Neural cell (in vitro differentiated cells): ENCODE measurements at regions not wholly inside any gene's neighbourhood (a gene's known extent, or its start where the extent isn't known, plus 50 kb on each side); places are given as distances from the start of the nearest gene placed in this dataset.

Source experiments
- H2AFZ ChIP-seq: fragments of 200-600, 300-800 bp; sonication (generic), shearing (Covaris generic); 2 replicates; pipeline ENCODE4 v1.6.0; 2014; ENCODE audit warnings: low read depth, mild to moderate bottlenecking, antibody characterized with exemption, low read length, moderate library complexity
- H3F3A ChIP-seq: fragments of 200-600 bp; shearing (Covaris generic); 2 replicates; pipeline ENCODE4 v1.6.1; 2016; ENCODE audit warnings: mild to moderate bottlenecking, moderate library complexity, mixed read lengths, antibody characterized with exemption, low read length; ENCODE audit not compliant: insufficient read depth, poor library complexity, severe bottlenecking
- H3K27ac ChIP-seq: fragments of 200-600, 300-800 bp; sonication (generic), shearing (Covaris generic); 2 replicates; pipeline ENCODE4 v1.5.1; 2014; ENCODE audit warnings: mild to moderate bottlenecking, low read length, moderate library complexity
- H3K27me3 ChIP-seq: fragments of 300-800, 200-600 bp; sonication (generic), shearing (Covaris generic); 2 replicates; pipeline ENCODE4 v1.6.0; 2014; ENCODE audit warnings: mild to moderate bottlenecking, low read depth, low read length, moderate library complexity; ENCODE audit not compliant: insufficient read depth
- H3K36me3 ChIP-seq: fragments of 300-800, 200-600 bp; sonication (generic), shearing (Covaris generic); 2 replicates; pipeline ENCODE4 v1.5.1; 2014; ENCODE audit warnings: mild to moderate bottlenecking, antibody characterized with exemption, low read length, moderate library complexity; ENCODE audit not compliant: insufficient read depth
- H3K4me2 ChIP-seq: fragments of 300-800, 200-600 bp; sonication (generic), shearing (Covaris generic); 2 replicates; pipeline ENCODE4 v1.6.0; 2014; ENCODE audit warnings: mild to moderate bottlenecking, low read length
- H3K4me3 ChIP-seq: fragments of 300-800, 200-600 bp; sonication (generic), shearing (Covaris generic); 2 replicates; pipeline ENCODE4 v1.5.1; 2014; ENCODE audit warnings: mild to moderate bottlenecking, low read length, moderate library complexity
- H3K79me2 ChIP-seq: fragments of 200-600 bp; shearing (Covaris generic); replicated peaks from 2 replicates; pipeline ENCODE4 v1.6.0; 2014; ENCODE audit warnings: mild to moderate bottlenecking, low read length, moderate library complexity; ENCODE audit not compliant: insufficient read depth
- H3K9ac ChIP-seq: fragments of 300-800, 200-600 bp; sonication (generic), shearing (Covaris generic); 2 replicates; pipeline ENCODE4 v1.6.1; 2016; ENCODE audit warnings: mild to moderate bottlenecking, low read length, mixed read lengths
- H3K9me2 ChIP-seq: fragments of 200-600 bp; shearing (Covaris generic); 2 replicates; pipeline ENCODE4 v1.6.1; 2016; ENCODE audit warnings: mild to moderate bottlenecking, low read length, mixed read lengths; ENCODE audit not compliant: insufficient read depth
- H3K9me3 ChIP-seq: fragments of 200-600, 300-800 bp; sonication (generic), shearing (Covaris generic); 2 replicates; pipeline ENCODE4 v1.6.1; 2016; ENCODE audit warnings: mild to moderate bottlenecking, mixed run types, low read length, moderate library complexity, mixed read lengths
- H4K20me1 ChIP-seq: fragments of 200-600 bp; shearing (Covaris generic); 2 replicates; pipeline ENCODE4 v1.6.1; 2016; ENCODE audit warnings: mild to moderate bottlenecking, mixed run types; ENCODE audit not compliant: insufficient read depth
- CTCF ChIP-seq: fragments of 450-650 bp; IDR thresholded peaks from 2 replicates; pipeline ENCODE4 v1.5.1; 2014; ENCODE audit warnings: antibody characterized with exemption, mild to moderate bottlenecking, moderate library complexity; ENCODE audit not compliant: poor library complexity, severe bottlenecking
- EP300 ChIP-seq: fragments of 450-650 bp; conservative IDR thresholded peaks from 2 replicates; pipeline ENCODE4 v1.6.1; 2014; ENCODE audit warnings: antibody characterized with exemption, mild to moderate bottlenecking, moderate library complexity; ENCODE audit not compliant: poor library complexity, severe bottlenecking
- EZH2 ChIP-seq: fragments of 200-600, 300-800 bp; shearing (Covaris generic), sonication (generic); IDR thresholded peaks from 2 replicates; pipeline ENCODE4 v1.6.1; 2014; ENCODE audit warnings: antibody characterized with exemption, low read length, borderline replicate concordance, mild to moderate bottlenecking; ENCODE audit not compliant: insufficient read depth, poor library complexity, severe bottlenecking
- MXI1 ChIP-seq: fragments of 450-650 bp; conservative IDR thresholded peaks from 2 replicates; pipeline ENCODE4 v1.6.1; 2014; ENCODE audit warnings: antibody characterized with exemption, mild to moderate bottlenecking; ENCODE audit not compliant: poor library complexity, severe bottlenecking
- POLR2AphosphoS5 ChIP-seq: IDR thresholded peaks from 2 replicates; pipeline ENCODE4 v1.6.1; 2012
- RAD21 ChIP-seq: fragments of 450-650 bp; conservative IDR thresholded peaks from 2 replicates; pipeline ENCODE4 v1.6.1; 2014; ENCODE audit warnings: antibody characterized with exemption, mild to moderate bottlenecking, moderate library complexity
- REST ChIP-seq: IDR thresholded peaks from 2 replicates; pipeline ENCODE4 v1.6.1; 2012; ENCODE audit warnings: borderline replicate concordance
- SMC3 ChIP-seq: fragments of 450-650 bp; conservative IDR thresholded peaks from 2 replicates; pipeline ENCODE4 v1.6.1; 2014; ENCODE audit warnings: antibody characterized with exemption, mild to moderate bottlenecking, moderate library complexity; ENCODE audit not compliant: poor library complexity
- TAF1 ChIP-seq: IDR thresholded peaks from 2 replicates; pipeline ENCODE4 v1.6.1; 2012; ENCODE audit warnings: low read depth

- H3K4me2 ChIP-seq: no peak overlapping the region
- TF ChIP-seq EP300 (no peak), SMC3 (no peak), POLR2AphosphoS5 (no peak), RAD21 (no peak), CTCF (no peak), EZH2 (no peak), MXI1 (no peak), REST (no peak), TAF1 (no peak)
Observed at GRCh38 chr17:53472586-53472985, 350.1 kb upstream of the KIF2B start.

GRCh38 chr17:53471514-53471913 is 351.2 kb upstream of the KIF2B start:
- Histone ChIP-seq H4K20me1 (no peaks in the 10 kb centered on the region), H3K79me2 (no peaks in the 10 kb centered on the region), H3K9me2 (no peaks in the 10 kb centered on the region), H3K9me3 (no peaks in the 10 kb centered on the region), H3K36me3 (no peaks in the 10 kb centered on the region), H3K4me2 (no peak overlapping the region), H3K27ac (no peak overlapping the region), H2AFZ (no peak overlapping the region), H3K9ac (no peak overlapping the region), H3K27me3 (no peaks in the 10 kb centered on the region), H3F3A (no peaks in the 10 kb centered on the region), H3K4me3 (no peak overlapping the region)
- TF ChIP-seq REST: no peak
- no peak for TF ChIP-seq RAD21
- TF ChIP-seq POLR2AphosphoS5: no peak

More at GRCh38 chr17:53472586-53472985, 350.1 kb upstream of the KIF2B start:
- no peaks in the 10 kb centered on the region for H3K9me3 ChIP-seq
- no peak overlapping the region for H3K4me3 ChIP-seq
- H3K27ac ChIP-seq: no peak overlapping the region
- no peaks in the 10 kb centered on the region for H3K9me2 ChIP-seq
- H2AFZ ChIP-seq: no peak overlapping the region
- H3K36me3 ChIP-seq: no peaks in the 10 kb centered on the region
- H3K9ac ChIP-seq: no peak overlapping the region
- no peaks in the 10 kb centered on the region for H3K27me3 ChIP-seq
- H3F3A ChIP-seq: no peaks in the 10 kb centered on the region
- H4K20me1 ChIP-seq: no peaks in the 10 kb centered on the region
- H3K79me2 ChIP-seq: no peaks in the 10 kb centered on the region
